GM10248 (cell line): ENCODE measurements at regions not wholly inside any gene's neighbourhood (a gene's known extent, or its start where the extent isn't known, plus 50 kb on each side); places are given as distances from the start of the nearest gene placed in this dataset.

Experiments
- CTCF ChIA-PET: fragments of 300-600 bp; sonication (Branson Sonifier 250); formaldehyde crosslinking; extraction: SDS; loops from one replicate; lab custom pipeline; 2021; ENCODE audit warnings: antibody characterized with exemption; lab: Yijun Ruan, JAX
- POLR2A ChIA-PET: fragments of 350-650 bp; sonication (Branson Sonifier 250); formaldehyde crosslinking; extraction: SDS; loops from one replicate; lab custom pipeline; 2020; ENCODE audit warnings: antibody characterized with exemption; lab: Yijun Ruan, JAX
- DNase-seq: peaks from one replicate; pipeline ENCODE4 v3.0.0; 2012; ENCODE audit errors: extremely low spot score
- CTCF ChIP-seq: IDR thresholded peaks from 2 replicates; pipeline ENCODE4 v1.5.1; 2012; ENCODE audit warnings: mild to moderate bottlenecking, low read depth; ENCODE audit errors: extremely low read depth, missing control alignments, control extremely low read depth

- DNase-seq, result no peak
- ChIA-PET POLR2A (no interaction called here), CTCF (no interaction called here)
- TF ChIP-seq CTCF, result no peak
These were observed 1232.3 kb downstream of the TBC1D22A start for GRCh38 chr22:47994601-47995263.

- TF ChIP-seq CTCF, result no peak
- DNase-seq, result no peak
- CTCF ChIA-PET, result interaction anchor here (1.1 kb wide), 1 partner anchor 11 kb away, joined by 3 read pairs; no protein-coding TSS in a partner anchor
- POLR2A ChIA-PET, result no interaction called here
These were observed 1231.6 kb downstream of the TBC1D22A start for GRCh38 chr22:47994045-47994444.

GRCh38 chr22:47990481-47990880, 1228.0 kb downstream of the TBC1D22A start:
- POLR2A ChIA-PET, result no interaction called here
- no peak for DNase-seq
- TF ChIP-seq CTCF, result no peak
- CTCF ChIA-PET, result no interaction called here

GRCh38 chr22:47987885-47988515, 1225.5 kb downstream of the TBC1D22A start:
- TF ChIP-seq CTCF, result no peak
- CTCF ChIA-PET, result no interaction called here
- POLR2A ChIA-PET, result no interaction called here
- no peak for DNase-seq

- TF ChIP-seq CTCF, result no peak
- ChIA-PET POLR2A (no interaction called here), CTCF (no interaction called here)
- no peak for DNase-seq
These were observed 1213.8 kb downstream of the TBC1D22A start for GRCh38 chr22:47976219-47976618.

- POLR2A ChIA-PET, result no interaction called here
- DNase-seq, result no peak
- CTCF ChIA-PET, result no interaction called here
- TF ChIP-seq CTCF, result no peak
These were observed 1205.4 kb downstream of the TBC1D22A start for GRCh38 chr22:47967831-47968230.
